Stimulated activated CD4-positive, alpha-beta T cell treated with anti-CD3 and anti-CD28 coated beads, Interleukin-1b, Interleukin-23, amount 100 ng/mL, for 1 hour (primary cell): ENCODE measurements at regions not wholly inside any gene's neighbourhood (a gene's known extent, or its start where the extent isn't known, plus 50 kb on each side); places are given as distances from the start of the nearest gene placed in this dataset.
"Not testable (repeated sequence)": the region's sequence is repeated elsewhere in the genome, so short reads cannot be mapped to it uniquely, and the experiment has no call there.

Experiments
- DNase-seq, 2 donors: peaks; one replicate each; pipeline ENCODE4 v3.0.0-alpha.2; 2020; ENCODE audit warnings: low read depth in 2 of 2

DNA sequence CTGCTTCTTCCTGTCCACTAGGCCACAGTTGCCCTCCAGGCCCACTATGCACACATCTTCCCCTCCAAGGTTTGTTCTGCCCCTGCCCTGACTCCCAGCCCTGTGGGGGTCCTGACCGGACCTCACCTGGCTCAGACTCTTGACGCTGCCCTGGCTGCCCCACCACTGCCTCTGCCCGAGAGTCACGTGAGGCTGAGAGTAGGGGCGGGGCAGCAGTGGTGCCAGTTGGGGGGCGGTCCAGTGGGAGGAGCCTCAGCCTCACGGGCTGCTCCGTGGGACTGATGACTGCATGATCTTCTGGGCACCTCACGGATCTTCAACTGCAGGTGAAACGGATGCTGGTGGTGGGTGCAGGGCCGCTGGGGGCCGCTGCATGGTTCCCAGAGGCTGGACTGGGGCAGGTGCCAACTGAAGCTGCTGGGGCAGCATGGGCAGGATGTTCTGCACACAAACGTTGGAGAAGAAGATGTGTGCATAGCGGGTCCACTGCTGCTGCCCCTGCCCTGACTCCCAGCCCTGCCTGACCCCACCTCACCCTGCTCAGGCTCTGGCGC, 77.6 kb downstream of the HHIPL2 start:
- not testable (repeated sequence) for DNase-seq

DNA sequence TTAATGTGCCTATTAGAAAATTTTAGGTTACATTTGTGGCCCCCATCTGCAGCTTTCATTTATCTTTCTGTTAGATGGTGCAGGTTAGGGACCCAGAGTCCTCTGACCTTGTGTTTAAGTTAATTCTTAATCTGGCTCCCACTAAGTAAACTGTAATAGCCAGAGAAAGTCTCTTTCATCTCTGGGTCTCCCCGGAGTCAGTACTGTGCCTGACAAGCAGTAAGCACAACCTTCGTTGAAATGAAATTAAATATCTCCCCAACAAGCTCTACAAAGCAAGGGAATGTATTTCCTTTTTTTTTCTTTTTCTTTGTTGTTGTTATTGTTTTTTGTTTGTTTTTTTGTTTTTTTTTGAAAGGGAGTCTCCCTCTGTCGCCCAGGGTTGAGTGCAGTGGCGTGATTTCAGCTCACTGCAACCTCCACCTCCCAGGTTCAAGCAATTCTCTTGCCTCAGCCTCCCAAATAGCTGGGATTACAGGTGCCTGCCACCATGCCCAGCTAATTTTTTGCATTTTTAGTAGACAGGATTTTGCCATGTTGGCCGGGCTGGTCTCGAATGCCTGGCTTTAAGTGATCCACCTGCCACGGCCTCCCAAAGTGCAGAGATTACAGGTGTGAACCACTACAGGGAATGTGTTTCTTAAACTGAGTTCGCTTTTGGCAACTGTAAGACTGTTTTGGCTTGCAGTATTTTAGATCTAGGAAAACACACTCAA, 81.6 kb downstream of the HHIPL2 start:
- no peak for DNase-seq

DNA sequence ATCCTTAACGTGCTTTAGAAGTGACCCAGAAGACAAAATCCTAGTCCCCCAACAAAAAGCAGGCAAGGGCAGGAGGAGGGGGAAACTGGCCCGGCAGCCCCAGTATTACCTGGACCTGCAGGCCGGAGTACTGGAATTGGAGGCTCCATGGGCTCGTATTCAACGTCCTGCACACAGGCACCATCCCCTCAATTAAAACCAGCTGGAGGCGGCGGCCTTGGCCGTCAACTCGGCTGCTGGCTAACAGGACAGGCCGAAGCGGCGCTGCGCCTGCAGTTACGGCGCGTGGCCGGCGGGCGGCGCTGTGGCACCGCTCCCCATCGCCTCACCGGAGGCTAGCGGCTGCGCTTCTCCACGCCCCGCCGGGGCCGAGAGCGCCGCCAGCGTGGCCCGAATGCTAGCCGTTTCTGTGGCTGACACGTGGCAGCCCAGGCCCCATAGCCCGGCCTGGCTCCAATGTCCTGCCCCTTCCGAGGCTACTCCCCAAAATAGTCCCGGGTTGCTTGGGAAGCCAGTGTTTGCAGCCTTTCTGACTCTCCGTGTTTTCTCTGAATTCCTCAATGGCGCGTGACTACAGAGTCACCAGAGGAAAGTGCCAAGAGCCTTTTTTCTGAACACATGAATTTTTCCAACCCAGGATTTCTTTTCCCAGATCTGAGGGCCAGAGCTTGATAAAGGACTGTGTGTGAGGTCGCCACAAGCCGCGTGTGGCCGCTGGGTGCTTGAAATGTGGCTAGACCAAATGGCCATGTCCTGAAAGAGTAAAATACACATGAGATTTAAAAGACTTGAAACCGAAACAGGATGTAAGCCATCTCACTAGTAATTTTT, 82.5 kb downstream of the HHIPL2 start:
- DNase-seq, result peak; percentile 39 to 61

DNA sequence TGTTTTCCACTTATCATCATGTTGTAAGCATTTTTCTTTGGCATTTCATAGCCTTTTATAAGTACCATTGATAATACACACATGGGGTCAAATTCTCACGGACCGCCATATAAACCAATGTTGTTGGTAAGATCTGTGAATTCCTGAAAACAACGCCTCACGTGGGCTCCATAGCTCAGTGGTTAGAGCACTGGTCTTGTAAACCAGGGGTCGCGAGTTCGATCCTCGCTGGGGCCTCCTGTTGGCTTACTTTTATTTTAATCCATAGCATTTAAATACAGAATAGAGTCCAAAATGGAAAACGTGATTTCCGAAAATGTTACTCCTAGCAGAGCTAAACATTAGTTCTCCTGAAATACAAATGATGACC, 83.1 kb downstream of the HHIPL2 start:
- peak; percentile 21 to 53 for DNase-seq

DNA sequence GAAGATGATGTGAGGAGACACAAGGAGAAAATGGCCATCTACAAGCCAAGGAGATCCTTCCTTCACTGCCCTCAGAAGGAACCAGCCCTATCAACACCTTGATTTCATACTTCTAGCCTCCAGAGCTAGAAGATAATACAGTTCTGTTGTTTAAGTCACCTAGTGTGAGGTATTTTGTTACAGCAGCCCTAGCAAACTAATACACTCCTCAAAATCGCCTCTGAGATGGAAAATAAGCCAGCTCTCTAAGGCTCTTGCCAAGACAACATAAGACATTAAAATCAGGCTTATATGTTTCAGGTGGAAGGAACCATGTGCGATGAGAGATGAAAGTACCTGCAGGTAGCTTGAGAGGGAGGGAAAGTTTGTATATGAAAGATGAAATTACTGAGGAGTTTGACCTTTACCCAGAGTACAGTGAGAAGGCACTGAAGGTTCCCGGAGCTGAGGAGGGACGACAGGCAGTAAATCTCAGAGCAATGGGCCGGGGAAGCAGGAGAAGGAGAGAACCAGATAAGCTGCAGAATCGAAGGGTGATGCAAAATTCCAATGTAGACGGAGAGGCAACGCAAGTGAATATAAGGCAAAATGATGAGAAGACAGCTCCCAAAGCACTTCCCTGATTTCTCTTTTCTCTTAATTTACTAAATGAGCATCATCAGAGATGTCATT, 84.7 kb downstream of the HHIPL2 start:
- no peak for DNase-seq

DNA sequence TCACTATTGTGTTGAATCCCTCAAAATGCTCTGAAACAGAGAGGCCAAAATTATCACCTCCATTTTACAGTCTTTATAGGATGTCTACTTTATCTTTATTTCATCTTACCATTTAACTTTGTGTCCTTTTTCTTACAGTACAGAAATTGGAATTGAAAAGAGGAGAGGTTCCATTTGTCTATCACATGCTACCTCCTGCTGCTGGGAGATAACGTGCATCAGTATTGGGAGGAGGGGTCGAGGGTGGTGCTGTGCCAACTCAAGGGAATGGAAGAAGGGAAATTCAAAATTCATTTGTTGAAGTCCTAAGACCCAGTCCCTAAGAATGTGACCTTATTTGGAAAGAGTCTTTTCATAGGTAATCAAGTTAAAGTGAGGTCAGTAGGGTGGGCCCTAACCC, 85.3 kb downstream of the HHIPL2 start:
- DNase-seq, result no peak

DNA sequence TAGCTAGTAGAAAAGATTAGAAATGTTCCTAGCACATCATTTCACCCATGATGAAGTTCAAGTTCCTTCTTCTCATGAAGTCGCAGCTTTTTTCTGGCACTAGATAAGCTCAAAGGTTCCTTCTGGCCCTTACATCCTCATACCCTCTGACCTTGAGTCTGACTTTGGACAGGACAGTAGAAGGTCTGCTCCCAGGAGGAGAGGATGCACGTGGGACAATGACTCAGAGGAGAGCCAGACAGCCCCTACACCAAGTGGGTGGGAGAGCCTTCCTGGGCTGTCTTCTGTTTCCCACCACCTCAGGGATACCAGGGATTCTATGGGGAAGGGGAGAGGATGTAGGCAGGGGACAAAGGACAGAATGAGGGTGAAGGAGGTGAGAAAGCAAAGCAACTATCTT, 86.0 kb downstream of the HHIPL2 start:
- DNase-seq, result no peak

DNA sequence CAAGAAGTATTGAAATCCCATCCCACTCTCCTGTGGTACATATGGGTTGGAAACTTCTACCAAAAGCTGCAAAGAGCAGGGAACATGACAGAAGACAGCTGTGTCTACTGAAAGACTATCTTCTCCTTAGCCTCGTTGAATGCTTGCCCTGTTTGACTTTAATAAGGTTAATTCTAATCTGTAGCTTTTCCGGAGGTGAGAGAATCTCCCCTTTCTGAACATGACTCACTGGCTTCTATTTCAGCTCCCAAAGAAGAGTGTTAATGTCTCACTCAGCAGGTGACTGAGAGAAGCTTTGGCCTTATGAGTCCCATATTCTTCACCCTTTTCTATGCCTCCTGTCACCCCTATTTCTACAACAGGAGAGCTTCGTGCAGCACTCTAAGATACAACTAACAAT, 88.3 kb downstream of the HHIPL2 start:
- DNase-seq, result no peak

DNA sequence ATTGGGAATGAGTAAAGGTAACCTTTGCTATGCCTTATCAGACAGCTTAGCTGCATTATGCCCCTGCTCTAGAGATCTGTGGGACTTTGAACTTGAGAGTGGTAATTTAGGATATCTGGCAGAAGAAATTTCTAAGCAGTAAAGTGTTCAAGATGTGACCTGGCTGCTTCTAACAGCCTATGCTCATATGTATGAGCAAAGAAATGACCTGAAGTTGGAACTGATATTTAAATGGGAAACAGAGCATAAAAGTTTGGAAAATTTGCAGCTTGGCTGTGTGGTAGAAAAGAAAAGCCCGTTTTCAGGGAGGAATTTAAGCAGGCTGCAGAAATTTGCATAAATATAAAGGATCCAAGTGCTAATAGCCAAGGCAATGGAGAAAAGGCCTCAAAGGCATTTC, 90.4 kb downstream of the HHIPL2 start:
- no peak for DNase-seq

DNA sequence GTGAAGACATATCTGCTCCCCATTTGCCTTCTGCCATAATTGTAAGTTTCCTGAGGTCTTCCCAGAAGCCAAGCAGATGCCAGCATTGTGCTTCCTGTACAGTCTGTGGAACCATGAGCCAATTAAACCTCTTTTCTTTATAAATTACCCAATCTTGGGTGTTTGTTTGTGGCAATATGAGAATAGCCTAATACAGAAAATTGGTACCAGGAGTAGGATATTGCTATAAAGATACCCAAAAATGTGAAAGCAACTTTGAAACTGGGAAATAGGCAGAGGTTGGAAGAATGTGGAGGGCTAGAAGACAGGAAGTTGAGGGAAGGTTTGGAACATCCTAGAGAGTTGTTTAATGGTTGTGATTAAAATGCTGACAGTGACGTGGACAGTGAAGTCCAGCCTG, 90.8 kb downstream of the HHIPL2 start:
- DNase-seq, result no peak

DNA sequence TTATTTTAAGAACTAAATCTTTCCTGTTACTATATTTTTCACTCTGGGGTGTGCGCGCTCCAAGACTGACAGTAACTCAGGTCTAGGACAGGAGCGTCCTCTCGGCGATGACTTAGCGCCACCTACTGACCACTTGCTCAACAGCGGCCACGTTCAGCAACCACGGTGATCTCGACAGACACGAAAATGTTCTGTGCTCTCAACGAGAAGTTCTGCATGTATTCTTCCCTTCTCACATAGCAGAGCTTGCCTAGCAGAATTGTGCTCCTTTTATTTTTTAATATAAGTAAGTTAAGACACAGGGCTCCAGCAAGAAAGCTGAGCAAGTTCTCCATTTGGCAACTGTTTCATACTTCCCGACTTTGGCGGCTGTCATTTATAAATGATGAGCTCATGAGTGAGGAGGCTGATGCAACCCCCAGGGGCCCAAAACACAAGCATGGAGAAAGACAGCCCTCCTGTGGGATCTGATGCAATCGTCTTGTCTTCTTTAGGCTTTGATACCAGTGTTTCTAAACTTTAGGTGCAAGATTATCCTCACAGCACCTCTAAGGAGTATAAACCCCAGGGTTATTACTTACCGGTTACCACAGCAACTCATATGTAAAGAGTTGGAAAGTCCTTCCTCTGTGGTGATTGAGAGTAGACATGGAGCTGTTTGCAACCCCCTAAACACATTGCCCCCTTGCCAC, 92.6 kb downstream of the HHIPL2 start:
- peak; percentile 61 to 62 for DNase-seq

DNA sequence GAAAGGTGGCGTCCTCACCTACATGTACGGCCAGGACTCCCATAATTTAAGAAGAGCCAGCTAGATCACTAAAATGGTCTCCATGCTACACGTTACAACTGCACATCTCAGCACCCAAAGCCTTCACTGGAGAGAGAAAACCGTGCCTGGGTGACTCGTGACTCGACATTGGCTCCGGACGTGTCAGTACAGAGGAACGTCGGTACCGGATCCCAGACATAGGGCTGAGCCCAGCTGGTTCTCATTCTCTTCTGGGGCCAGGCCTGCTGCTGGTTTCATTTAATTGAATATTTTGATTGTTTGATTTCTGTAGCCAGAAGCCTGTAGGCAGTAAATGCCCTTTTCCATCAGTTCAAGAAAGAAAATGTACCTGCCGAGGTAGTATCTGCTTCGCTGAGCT, 93.1 kb downstream of the HHIPL2 start:
- DNase-seq, result no peak

DNA sequence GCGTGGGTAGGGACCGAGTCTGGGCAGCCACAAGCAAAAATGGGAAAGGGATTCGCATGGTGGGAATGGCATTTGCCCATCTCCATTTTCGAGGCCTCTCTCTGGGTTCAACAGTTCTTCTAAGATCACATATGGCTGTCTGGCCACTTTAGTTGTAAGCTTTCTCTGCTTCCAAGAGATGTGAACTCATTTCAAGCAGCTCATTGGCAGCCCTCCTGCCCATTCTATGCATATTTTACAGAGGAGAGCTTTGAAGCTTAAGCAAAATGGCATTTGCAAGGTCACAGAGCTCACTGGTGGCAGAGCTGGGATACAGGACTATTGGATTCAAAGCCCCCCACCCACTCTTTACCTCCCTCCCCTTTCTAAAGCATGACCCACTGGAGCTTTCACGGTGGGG, 93.7 kb downstream of the HHIPL2 start:
- DNase-seq, result no peak

DNA sequence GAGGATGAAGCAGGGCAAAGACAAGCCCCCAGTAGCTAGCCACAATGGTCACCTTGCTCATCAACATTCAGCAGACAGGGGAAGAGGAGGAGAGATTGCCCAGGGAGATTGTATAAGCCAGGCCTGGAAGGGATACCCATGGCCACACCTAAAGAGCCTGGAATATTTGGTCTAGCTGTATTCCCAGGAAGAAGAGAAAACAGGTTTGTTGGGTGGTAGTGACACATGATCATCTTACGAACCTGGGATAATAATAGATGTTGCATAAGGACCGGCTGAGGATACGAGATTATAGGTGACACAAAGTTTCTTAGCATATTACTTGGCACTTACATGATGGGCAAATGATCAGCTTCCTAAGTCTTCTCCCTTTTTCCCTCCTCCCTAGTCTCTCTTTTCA, 95.9 kb downstream of the HHIPL2 start:
- no peak for DNase-seq

DNA sequence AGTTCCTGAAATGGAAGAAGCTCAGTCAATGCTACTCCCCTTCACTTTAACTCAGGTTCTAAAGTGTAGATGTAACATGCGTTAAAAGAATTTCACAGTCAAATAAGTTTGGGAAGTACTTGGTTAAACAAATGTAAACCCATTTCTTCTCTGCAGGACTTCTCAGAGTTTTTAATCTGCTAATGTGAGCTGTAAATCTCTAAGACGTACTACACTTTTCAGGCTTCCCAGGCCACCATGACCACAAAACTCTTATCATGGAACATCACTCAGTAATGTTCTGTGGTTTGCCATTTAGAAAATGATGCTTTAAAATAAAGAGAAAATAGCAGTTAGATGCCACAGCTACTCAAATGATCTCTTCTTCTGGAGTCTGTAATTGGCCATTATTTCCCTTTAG, 104.3 kb downstream of the HHIPL2 start:
- DNase-seq, result no peak

DNA sequence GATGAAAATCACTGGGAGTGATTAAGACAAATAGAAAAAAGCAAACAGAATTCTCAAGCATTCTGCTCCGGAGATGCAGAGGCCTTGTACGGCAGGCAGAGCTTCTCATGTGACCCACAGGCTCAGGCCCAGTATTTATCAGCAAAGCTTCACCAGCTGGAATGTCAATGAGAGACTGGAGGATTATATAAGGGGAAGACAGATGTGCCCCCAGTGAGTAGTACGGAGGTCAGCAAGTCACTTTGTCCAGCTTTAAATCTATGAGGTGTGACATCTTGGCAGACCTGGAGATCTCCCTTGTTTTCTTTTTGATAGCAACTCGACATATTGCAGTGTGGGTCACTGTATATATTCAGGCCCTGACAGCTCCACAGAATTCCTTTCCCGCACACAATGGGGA, 106.8 kb downstream of the HHIPL2 start:
- DNase-seq, result no peak

DNA sequence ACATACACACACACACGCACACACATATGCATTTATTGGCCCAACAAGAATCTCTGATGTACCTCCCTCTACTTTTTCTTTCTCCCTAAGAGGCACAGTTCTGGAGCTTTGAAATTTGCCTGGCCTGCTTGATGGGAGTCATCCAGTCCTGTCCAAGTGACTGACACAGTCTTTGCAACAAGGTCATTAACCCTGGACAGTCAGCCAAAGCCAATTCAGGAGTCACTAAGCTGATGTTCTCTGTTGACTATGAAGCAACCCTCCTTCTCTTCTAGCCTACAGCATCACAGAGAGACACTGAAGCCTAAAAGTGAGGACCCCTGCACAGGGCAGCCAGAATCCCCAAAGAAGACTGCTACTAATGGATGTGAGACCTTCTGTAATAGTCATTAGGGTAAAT, 123.1 kb downstream of the HHIPL2 start:
- DNase-seq, result no peak

DNA sequence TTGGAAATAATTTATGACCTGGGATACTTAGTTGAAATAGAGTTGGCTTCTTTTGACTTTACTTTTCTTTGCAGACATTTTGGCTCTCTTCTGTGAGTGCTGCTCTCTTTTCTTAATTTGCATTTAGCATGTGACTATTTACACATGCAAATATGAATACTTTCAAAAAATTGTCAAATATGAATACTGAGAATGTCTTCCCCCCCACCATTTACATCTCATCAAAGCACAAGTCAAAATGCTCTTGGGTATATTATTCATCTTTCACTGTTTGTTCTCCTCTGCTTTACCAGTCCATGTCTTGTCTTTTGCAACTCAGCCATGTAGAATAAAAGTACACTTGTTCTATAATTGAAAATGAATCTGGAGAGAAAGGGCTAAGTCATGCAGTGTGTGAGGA, 126.5 kb downstream of the HHIPL2 start:
- no peak for DNase-seq

DNA sequence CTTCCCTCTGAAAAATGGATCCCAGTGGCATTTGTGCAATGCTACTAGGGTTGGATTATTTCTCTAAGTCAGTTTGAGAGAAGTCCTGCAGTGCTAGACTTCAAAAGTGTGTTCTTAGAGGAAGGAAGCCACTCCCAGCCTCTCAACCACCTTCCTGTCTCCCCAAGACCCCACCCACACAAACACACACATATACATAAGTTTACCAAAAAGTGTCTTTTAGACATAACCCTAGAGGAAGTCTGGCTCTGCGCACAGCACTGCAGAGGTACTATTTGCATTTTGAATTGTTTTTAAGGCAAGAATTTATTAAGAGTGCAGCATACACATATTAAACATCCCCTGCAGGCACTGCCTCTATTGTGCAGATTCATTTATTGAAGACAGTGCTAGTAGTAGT, 127.3 kb downstream of the HHIPL2 start:
- DNase-seq, result no peak

DNA sequence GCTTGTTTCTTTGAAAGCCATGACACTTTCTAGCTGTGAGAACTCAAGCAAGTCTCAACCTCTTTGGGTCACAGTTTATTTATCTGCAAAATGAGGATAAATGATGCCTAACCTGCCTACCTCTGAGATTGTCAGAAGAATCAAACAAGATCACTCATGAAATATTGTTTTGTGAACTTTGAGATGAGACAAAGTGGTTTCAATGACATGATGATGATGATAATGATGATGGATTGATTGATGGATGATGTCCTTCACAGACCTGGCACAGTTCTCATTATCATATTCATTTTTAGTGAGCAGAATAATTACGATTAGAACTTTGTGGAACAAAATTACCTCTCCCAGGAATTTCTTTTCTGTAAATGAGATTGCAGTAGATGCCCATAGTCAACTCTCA, 129.2 kb downstream of the HHIPL2 start:
- no peak for DNase-seq

DNA sequence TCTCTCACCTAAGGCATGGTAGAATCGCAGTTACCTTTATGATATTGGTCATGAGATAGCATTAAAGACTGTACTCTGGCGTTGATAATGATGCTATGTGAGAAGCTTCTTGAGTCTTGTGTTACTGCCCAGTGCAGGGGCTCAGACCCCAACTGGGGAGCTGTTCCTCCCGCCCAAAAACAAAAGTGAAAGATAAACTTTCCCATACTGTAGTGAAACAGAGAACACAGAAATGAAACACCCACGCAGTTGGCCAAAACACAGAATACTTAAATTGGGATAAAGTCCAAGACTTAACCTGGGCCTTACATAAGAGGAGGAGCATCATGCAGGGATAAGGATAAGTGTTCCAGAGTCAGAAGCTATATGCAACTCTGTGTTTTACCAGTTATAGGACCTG, 130.6 kb downstream of the HHIPL2 start:
- DNase-seq, result no peak
